ENCODE measurements at regions not wholly inside any gene's neighbourhood (a gene's known extent, or its start where the extent isn't known, plus 50 kb on each side); places are given as distances from the start of the nearest gene placed in this dataset.

GRCh38 chr2:134189009-134189720, 64.7 kb upstream of the MGAT5 start:
- Mint-ChIP-seq H3K4me1 (ENCODE audit: low read depth, unreplicated experiment) (peaks cover 13% of the 10 kb centered on the region), H3K9me3 (ENCODE audit: unreplicated experiment) (peaks cover 6% of the 10 kb centered on the region), H3K27ac (ENCODE audit: unreplicated experiment) (no peak overlapping the region)

GRCh38 chr2:134190062-134190806, 63.6 kb upstream of the MGAT5 start:
- Mint-ChIP-seq H3K9me3 (ENCODE audit: unreplicated experiment) (peaks cover 6% of the 10 kb centered on the region), H3K27ac (ENCODE audit: unreplicated experiment) (no peak overlapping the region), H3K4me3 (ENCODE audit: unreplicated experiment) (no peak overlapping the region), H3K27me3 (ENCODE audit: unreplicated experiment) (peaks cover 4% of the 10 kb centered on the region), H3K4me1 (ENCODE audit: low read depth, unreplicated experiment) (peaks cover 20% of the 10 kb centered on the region), H3K36me3 (ENCODE audit: unreplicated experiment) (no peaks in the 10 kb centered on the region)
- TF ChIP-seq CTCF (IDR thresholded peaks at IDR 0.05; ENCODE audit: partially characterized antibody, unreplicated experiment), result no peak
- DNase-seq, result no peak

More at GRCh38 chr2:134189009-134189720, 64.7 kb upstream of the MGAT5 start:
- Mint-ChIP-seq H3K36me3 (ENCODE audit: unreplicated experiment) (no peaks in the 10 kb centered on the region), H3K27me3 (ENCODE audit: unreplicated experiment) (peaks cover 4% of the 10 kb centered on the region), H3K4me3 (ENCODE audit: unreplicated experiment) (no peak overlapping the region)
- DNase-seq, result no peak
- TF ChIP-seq CTCF (IDR thresholded peaks at IDR 0.05; ENCODE audit: partially characterized antibody, unreplicated experiment), result no peak

GRCh38 chr2:134190807-134191203, 63.1 kb upstream of the MGAT5 start:
- no peaks in the 10 kb centered on the region for H3K36me3 Mint-ChIP-seq (ENCODE audit: unreplicated experiment)
- H3K27ac Mint-ChIP-seq (ENCODE audit: unreplicated experiment), result no peak overlapping the region
- DNase-seq, result no peak
- TF ChIP-seq CTCF (IDR thresholded peaks at IDR 0.05; ENCODE audit: partially characterized antibody, unreplicated experiment), result no peak
- no peak overlapping the region for H3K4me3 Mint-ChIP-seq (ENCODE audit: unreplicated experiment)
- H3K27me3 Mint-ChIP-seq (ENCODE audit: unreplicated experiment), result peaks cover 4% of the 10 kb centered on the region
- peaks cover 20% of the 10 kb centered on the region for H3K4me1 Mint-ChIP-seq (ENCODE audit: low read depth, unreplicated experiment)
- H3K9me3 Mint-ChIP-seq (ENCODE audit: unreplicated experiment), result peaks cover 6% of the 10 kb centered on the region

GRCh38 chr2:134191835-134192234, 62.0 kb upstream of the MGAT5 start:
- Mint-ChIP-seq H3K27ac (ENCODE audit: unreplicated experiment) (no peak overlapping the region), H3K4me1 (ENCODE audit: low read depth, unreplicated experiment) (peaks cover 17% of the 10 kb centered on the region), H3K36me3 (ENCODE audit: unreplicated experiment) (no peaks in the 10 kb centered on the region), H3K27me3 (ENCODE audit: unreplicated experiment) (peaks cover 4% of the 10 kb centered on the region), H3K4me3 (ENCODE audit: unreplicated experiment) (no peak overlapping the region), H3K9me3 (ENCODE audit: unreplicated experiment) (peaks cover 6% of the 10 kb centered on the region)
- no peak for DNase-seq
- no peak for TF ChIP-seq CTCF (IDR thresholded peaks at IDR 0.05; ENCODE audit: partially characterized antibody, unreplicated experiment)

GRCh38 chr2:134193006-134193405, 60.9 kb upstream of the MGAT5 start:
- peaks cover 14% of the 10 kb centered on the region for H3K4me1 Mint-ChIP-seq (ENCODE audit: low read depth, unreplicated experiment)
- H3K27ac Mint-ChIP-seq (ENCODE audit: unreplicated experiment), result no peak overlapping the region
- no peak for DNase-seq
- TF ChIP-seq CTCF (IDR thresholded peaks at IDR 0.05; ENCODE audit: partially characterized antibody, unreplicated experiment), result no peak
- H3K9me3 Mint-ChIP-seq (ENCODE audit: unreplicated experiment), result peaks cover 6% of the 10 kb centered on the region
- peaks cover 4% of the 10 kb centered on the region for H3K27me3 Mint-ChIP-seq (ENCODE audit: unreplicated experiment)
- H3K4me3 Mint-ChIP-seq (ENCODE audit: unreplicated experiment), result no peak overlapping the region
- no peaks in the 10 kb centered on the region for H3K36me3 Mint-ChIP-seq (ENCODE audit: unreplicated experiment)

Measured in glutamatergic neuron (in vitro differentiated cells).